Endodermal cell (in vitro differentiated cells): ENCODE measurements at regions not wholly inside any gene's neighbourhood (a gene's known extent, or its start where the extent isn't known, plus 50 kb on each side); places are given as distances from the start of the nearest gene placed in this dataset.
A peak's percentile ranks its signal among the peaks of the same experiment; 100 is the strongest.

Source experiments
- DNase-seq: peaks from one replicate; pipeline ENCODE4 v3.0.0-alpha.2; 2017
- H3K27ac ChIP-seq: 2 replicates; pipeline ENCODE4 v1.5.1; 2013; ENCODE audit warnings: mild to moderate bottlenecking, low read depth, low read length, moderate library complexity
- H3K27me3 ChIP-seq: 2 replicates; pipeline ENCODE4 v1.6.1; 2013; ENCODE audit warnings: mild to moderate bottlenecking, low read length, moderate library complexity; ENCODE audit not compliant: insufficient read depth, control insufficient read depth, poor library complexity, severe bottlenecking
- H3K36me3 ChIP-seq: 2 replicates; pipeline ENCODE4 v1.7.0; 2013; ENCODE audit warnings: mild to moderate bottlenecking, low read length, moderate library complexity; ENCODE audit not compliant: control insufficient read depth, insufficient read depth
- H3K4me1 ChIP-seq: one replicate; pipeline ENCODE4 v1.7.0; 2013; ENCODE audit warnings: low read length; ENCODE audit not compliant: control insufficient read depth, insufficient read depth
- H3K4me3 ChIP-seq: 2 replicates; pipeline ENCODE4 v1.5.1; 2013; ENCODE audit warnings: mild to moderate bottlenecking, low read length, moderate library complexity
- H3K9ac ChIP-seq: 2 replicates; pipeline ENCODE4 v1.6.1; 2013; ENCODE audit warnings: mild to moderate bottlenecking, low read length, moderate library complexity; ENCODE audit not compliant: poor library complexity, severe bottlenecking; ENCODE audit errors: extremely low read depth
- H3K9me3 ChIP-seq: 2 replicates; pipeline ENCODE4 v1.6.1; 2013; ENCODE audit warnings: mild to moderate bottlenecking, low read length, moderate library complexity; ENCODE audit not compliant: control insufficient read depth
- H3K27ac Mint-ChIP-seq: 2 replicates; pipeline ENCODE4 v1.8.0; 2020; ENCODE audit warnings: mixed read lengths
- H3K27me3 Mint-ChIP-seq: 2 replicates; pipeline ENCODE4 v1.8.0; 2021; ENCODE audit warnings: mild to moderate bottlenecking, mixed read lengths; ENCODE audit not compliant: insufficient read depth
- H3K36me3 Mint-ChIP-seq: 2 replicates; pipeline ENCODE4 v1.8.0; 2020; ENCODE audit warnings: low read depth, mixed read lengths
- H3K4me1 Mint-ChIP-seq: 2 replicates; pipeline ENCODE4 v1.8.0; 2020; ENCODE audit warnings: mixed read lengths
- H3K4me3 Mint-ChIP-seq: 2 replicates; pipeline ENCODE4 v1.8.0; 2020; ENCODE audit warnings: mild to moderate bottlenecking, moderate library complexity, mixed read lengths
- H3K9me3 Mint-ChIP-seq: 2 replicates; pipeline ENCODE4 v1.8.0; 2020; ENCODE audit warnings: mild to moderate bottlenecking, mixed read lengths
- WGBS, 2 experiments: methylation state at CpG; one replicate each; pipeline versions ENCODE4 v1.1.5 to v1.1.7; 2013; ENCODE audit warnings: missing lambda C conversion rate in 2 of 2, mixed read lengths in 1 of 2; ENCODE audit not compliant: insufficient coverage in 1 of 2, insufficient read length in 1 of 2; 5-methylcytosine and 5-hydroxymethylcytosine counted together
- TF ChIP-seq, protein P1 (sequence below): fragments of 200-600 bp; sonication (generic); conservative IDR thresholded peaks from 2 replicates; pipeline ENCODE4 v1.5.0; 2021; ENCODE audit warnings: antibody characterized with exemption, mild to moderate bottlenecking

DNA sequence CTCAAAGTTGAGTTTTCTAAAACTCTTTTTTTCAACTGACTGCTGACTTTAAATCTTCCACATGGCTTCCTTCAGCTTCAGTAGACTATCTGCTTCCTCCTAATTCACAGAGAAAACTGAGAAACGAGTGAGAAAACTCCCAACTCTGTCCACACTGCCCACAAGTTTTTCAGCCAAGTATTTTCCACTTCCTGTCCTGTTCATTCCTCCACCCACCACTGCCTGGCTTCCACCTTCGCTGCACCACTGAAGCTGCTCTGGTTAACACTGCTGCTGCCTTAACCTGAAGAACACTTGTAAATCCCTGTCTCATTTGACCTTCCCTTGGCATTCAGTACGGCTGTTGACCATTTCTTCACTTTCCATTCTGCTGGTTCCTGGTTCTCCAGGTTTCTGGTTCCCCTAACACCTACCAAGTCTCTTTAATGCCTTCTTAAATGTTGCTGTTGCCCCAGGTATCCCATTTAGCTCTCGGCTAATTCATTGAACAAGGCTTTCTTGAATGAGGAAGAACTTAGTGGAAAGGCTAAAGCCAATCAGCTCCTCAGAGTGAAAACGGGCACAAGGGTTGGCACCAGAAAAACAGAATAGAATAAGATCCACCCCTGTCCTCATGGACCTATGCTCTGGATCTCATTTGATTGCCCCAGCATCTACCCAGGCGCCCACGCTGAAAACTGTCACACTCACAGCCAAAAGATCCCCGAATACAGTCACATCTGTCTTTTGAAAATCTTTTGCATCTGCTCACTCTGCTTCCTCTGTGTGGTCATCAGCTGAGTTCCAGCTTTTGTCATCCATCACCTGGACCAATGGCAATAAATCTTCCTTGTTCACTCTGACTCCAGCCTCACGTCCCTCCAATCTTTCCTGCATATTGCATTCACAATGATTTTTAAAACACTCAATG lies 104.4 kb upstream of the TAB2 start:
- Mint-ChIP-seq H3K36me3 (no peaks in the 10 kb centered on the region), H3K4me1 (peaks cover 22% of the 10 kb centered on the region), H3K4me3 (no peak overlapping the region), H3K27ac (no peak overlapping the region), H3K27me3 (no peaks in the 10 kb centered on the region), H3K9me3 (no peaks in the 10 kb centered on the region)
- Histone ChIP-seq H3K4me3 (no peak overlapping the region), H3K27ac (no peak overlapping the region), H3K36me3 (no peaks in the 10 kb centered on the region), H3K9me3 (no peaks in the 10 kb centered on the region), H3K27me3 (no peaks in the 10 kb centered on the region), H3K9ac (no peak overlapping the region), H3K4me1 (no peaks in the 10 kb centered on the region)
- WGBS, 2 experiments: 90 to 91% methylated on average over 8 to 9 of the region's 9 CpGs
- no peak for DNase-seq
- TF ChIP-seq, protein P1, sequence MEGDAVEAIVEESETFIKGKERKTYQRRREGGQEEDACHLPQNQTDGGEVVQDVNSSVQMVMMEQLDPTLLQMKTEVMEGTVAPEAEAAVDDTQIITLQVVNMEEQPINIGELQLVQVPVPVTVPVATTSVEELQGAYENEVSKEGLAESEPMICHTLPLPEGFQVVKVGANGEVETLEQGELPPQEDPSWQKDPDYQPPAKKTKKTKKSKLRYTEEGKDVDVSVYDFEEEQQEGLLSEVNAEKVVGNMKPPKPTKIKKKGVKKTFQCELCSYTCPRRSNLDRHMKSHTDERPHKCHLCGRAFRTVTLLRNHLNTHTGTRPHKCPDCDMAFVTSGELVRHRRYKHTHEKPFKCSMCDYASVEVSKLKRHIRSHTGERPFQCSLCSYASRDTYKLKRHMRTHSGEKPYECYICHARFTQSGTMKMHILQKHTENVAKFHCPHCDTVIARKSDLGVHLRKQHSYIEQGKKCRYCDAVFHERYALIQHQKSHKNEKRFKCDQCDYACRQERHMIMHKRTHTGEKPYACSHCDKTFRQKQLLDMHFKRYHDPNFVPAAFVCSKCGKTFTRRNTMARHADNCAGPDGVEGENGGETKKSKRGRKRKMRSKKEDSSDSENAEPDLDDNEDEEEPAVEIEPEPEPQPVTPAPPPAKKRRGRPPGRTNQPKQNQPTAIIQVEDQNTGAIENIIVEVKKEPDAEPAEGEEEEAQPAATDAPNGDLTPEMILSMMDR: no peak

- 88 to 100% methylated on average over 3 to 4 of the region's 4 CpGs for WGBS, 2 experiments
- no peaks in the 10 kb centered on the region for H3K9me3 Mint-ChIP-seq
- H3K36me3 Mint-ChIP-seq: no peaks in the 10 kb centered on the region
- Histone ChIP-seq H3K27me3 (no peaks in the 10 kb centered on the region), H3K9me3 (no peaks in the 10 kb centered on the region), H3K36me3 (no peaks in the 10 kb centered on the region), H3K4me3 (no peak overlapping the region), H3K9ac (no peak overlapping the region), H3K4me1 (no peaks in the 10 kb centered on the region), H3K27ac (no peak overlapping the region)
- no peaks in the 10 kb centered on the region for H3K27me3 Mint-ChIP-seq
- no peak overlapping the region for H3K27ac Mint-ChIP-seq
- peaks cover 22% of the 10 kb centered on the region for H3K4me1 Mint-ChIP-seq
- TF ChIP-seq, protein P1: no peak
- H3K4me3 Mint-ChIP-seq: no peak overlapping the region
- no peak for DNase-seq
Observed at GRCh38 chr6:149213829-149214228, 103.7 kb upstream of the TAB2 start.

GRCh38 chr6:149216459-149216858 lies 101.1 kb upstream of the TAB2 start:
- no peak overlapping the region for H3K4me3 ChIP-seq
- Mint-ChIP-seq H3K27ac (peak overlapping the region; percentile 66), H3K9me3 (no peaks in the 10 kb centered on the region), H3K4me3 (no peak overlapping the region), H3K4me1 (peaks cover 12% of the 10 kb centered on the region), H3K27me3 (no peaks in the 10 kb centered on the region), H3K36me3 (no peaks in the 10 kb centered on the region)
- peak; percentile 64 for DNase-seq
- H3K9ac ChIP-seq: no peak overlapping the region
- H3K27ac ChIP-seq: no peak overlapping the region
- no peaks in the 10 kb centered on the region for H3K4me1 ChIP-seq
- H3K27me3 ChIP-seq: no peaks in the 10 kb centered on the region
- no peaks in the 10 kb centered on the region for H3K9me3 ChIP-seq
- WGBS, 2 experiments: 73 to 80% methylated on average over 3 to 4 of the region's 4 CpGs
- TF ChIP-seq, protein P1: no peak
- no peaks in the 10 kb centered on the region for H3K36me3 ChIP-seq
